ENCODE measurements at regions not wholly inside any gene's neighbourhood (a gene's known extent, or its start where the extent isn't known, plus 50 kb on each side); places are given as distances from the start of the nearest gene placed in this dataset.

DNA sequence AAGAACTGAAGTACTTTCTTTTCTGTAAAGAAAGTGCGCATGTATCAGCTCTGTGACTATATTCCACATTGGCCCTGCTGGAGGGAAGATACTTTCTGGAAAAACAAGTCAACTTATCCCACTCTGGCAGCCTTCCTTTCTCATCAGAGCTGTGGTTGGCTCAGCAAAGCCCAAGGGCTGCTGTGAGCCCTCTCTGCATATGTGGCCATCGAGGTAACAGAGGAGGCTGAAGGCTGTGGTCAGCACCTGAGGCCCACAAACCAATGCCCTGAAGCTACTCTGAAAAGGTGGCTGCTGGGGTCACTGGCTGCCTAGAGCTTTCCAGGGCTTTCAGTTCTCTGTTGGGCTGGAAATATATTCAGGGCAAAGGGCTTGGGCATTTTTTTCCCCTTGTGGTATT is 70.8 kb upstream of the IGF1 start:
- no peak for TF ChIP-seq YY1 (IDR thresholded peaks at IDR 0.05; ENCODE audit: low read depth)
- no peak for TF ChIP-seq TEAD4 (IDR thresholded peaks at IDR 0.05)
- no peak for TF ChIP-seq TCF12 (IDR thresholded peaks at IDR 0.05; ENCODE audit: low read depth)
- TF ChIP-seq, protein P1, sequence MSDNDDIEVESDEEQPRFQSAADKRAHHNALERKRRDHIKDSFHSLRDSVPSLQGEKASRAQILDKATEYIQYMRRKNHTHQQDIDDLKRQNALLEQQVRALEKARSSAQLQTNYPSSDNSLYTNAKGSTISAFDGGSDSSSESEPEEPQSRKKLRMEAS (IDR thresholded peaks at IDR 0.05), result no peak
- TF ChIP-seq NFIC (IDR thresholded peaks at IDR 0.05), result no peak
- no peak for TF ChIP-seq CREB1 (IDR thresholded peaks at IDR 0.05; ENCODE audit: low read depth)
- no peak for TF ChIP-seq EP300 (IDR thresholded peaks at IDR 0.05; ENCODE audit: borderline replicate concordance)

All from Ishikawa (cell line).